ENCODE measurements at regions not wholly inside any gene's neighbourhood (a gene's known extent, or its start where the extent isn't known, plus 50 kb on each side); places are given as distances from the start of the nearest gene placed in this dataset.
"Not testable (repeated sequence)": the region's sequence is repeated elsewhere in the genome, so short reads cannot be mapped to it uniquely, and the experiment has no call there.

- DNase-seq (ENCODE audit: low spot score): no peak
These were observed 413.3 kb upstream of the DPP6 start for GRCh38 chr7:153638821-153639435.

- no peak for DNase-seq (ENCODE audit: low spot score)
These were observed 411.6 kb upstream of the DPP6 start for GRCh38 chr7:153640586-153640985.

GRCh38 chr7:153641199-153641598 lies 411.0 kb upstream of the DPP6 start:
- DNase-seq (ENCODE audit: low spot score): no peak

GRCh38 chr7:153642989-153643388 lies 409.2 kb upstream of the DPP6 start:
- no peak for DNase-seq (ENCODE audit: low spot score)

GRCh38 chr7:153657182-153657800 lies 394.9 kb upstream of the DPP6 start:
- DNase-seq (ENCODE audit: low spot score): no peak

GRCh38 chr7:153675131-153675530 lies 377.1 kb upstream of the DPP6 start:
- DNase-seq (ENCODE audit: low spot score): no peak

GRCh38 chr7:153682628-153683027 lies 369.6 kb upstream of the DPP6 start:
- DNase-seq (ENCODE audit: low spot score): no peak

- DNase-seq (ENCODE audit: low spot score): no peak
These were observed 356.0 kb upstream of the DPP6 start for GRCh38 chr7:153696242-153696641.

- DNase-seq (ENCODE audit: low spot score): no peak
These were observed 354.2 kb upstream of the DPP6 start for GRCh38 chr7:153698046-153698445.

GRCh38 chr7:153701678-153702077 lies 350.5 kb upstream of the DPP6 start:
- no peak for DNase-seq (ENCODE audit: low spot score)

GRCh38 chr7:153723892-153724291 lies 328.3 kb upstream of the DPP6 start:
- DNase-seq (ENCODE audit: low spot score): not testable (repeated sequence)

GRCh38 chr7:153731504-153731903 lies 320.7 kb upstream of the DPP6 start:
- DNase-seq (ENCODE audit: low spot score): not testable (repeated sequence)

- DNase-seq (ENCODE audit: low spot score): not testable (repeated sequence)
These were observed 308.8 kb upstream of the DPP6 start for GRCh38 chr7:153743434-153743833.

GRCh38 chr7:153747969-153748368 lies 304.2 kb upstream of the DPP6 start:
- DNase-seq (ENCODE audit: low spot score): not testable (repeated sequence)

GRCh38 chr7:153748885-153749284 lies 303.3 kb upstream of the DPP6 start:
- DNase-seq (ENCODE audit: low spot score): not testable (repeated sequence)

- not testable (repeated sequence) for DNase-seq (ENCODE audit: low spot score)
These were observed 286.3 kb upstream of the DPP6 start for GRCh38 chr7:153765869-153766268.

GRCh38 chr7:153766926-153767325 lies 285.3 kb upstream of the DPP6 start:
- DNase-seq (ENCODE audit: low spot score): not testable (repeated sequence)

- DNase-seq (ENCODE audit: low spot score): no peak
These were observed 279.2 kb upstream of the DPP6 start for GRCh38 chr7:153772966-153773365.

- DNase-seq (ENCODE audit: low spot score): not testable (repeated sequence)
These were observed 275.3 kb upstream of the DPP6 start for GRCh38 chr7:153776940-153777339.

GRCh38 chr7:153797363-153797762 lies 254.8 kb upstream of the DPP6 start:
- DNase-seq (ENCODE audit: low spot score): not testable (repeated sequence)

- no peak for DNase-seq (ENCODE audit: low spot score)
These were observed 244.1 kb upstream of the DPP6 start for GRCh38 chr7:153808117-153808516.

GRCh38 chr7:153829525-153829924 lies 222.7 kb upstream of the DPP6 start:
- no peak for DNase-seq (ENCODE audit: low spot score)

GRCh38 chr7:153832160-153832559 lies 220.0 kb upstream of the DPP6 start:
- peak; percentile 8 for DNase-seq (ENCODE audit: low spot score)

GRCh38 chr7:153835103-153835502 lies 217.1 kb upstream of the DPP6 start:
- DNase-seq (ENCODE audit: low spot score): no peak
